ENCODE measurements at regions not wholly inside any gene's neighbourhood (a gene's known extent, or its start where the extent isn't known, plus 50 kb on each side); places are given as distances from the start of the nearest gene placed in this dataset.

DNA sequence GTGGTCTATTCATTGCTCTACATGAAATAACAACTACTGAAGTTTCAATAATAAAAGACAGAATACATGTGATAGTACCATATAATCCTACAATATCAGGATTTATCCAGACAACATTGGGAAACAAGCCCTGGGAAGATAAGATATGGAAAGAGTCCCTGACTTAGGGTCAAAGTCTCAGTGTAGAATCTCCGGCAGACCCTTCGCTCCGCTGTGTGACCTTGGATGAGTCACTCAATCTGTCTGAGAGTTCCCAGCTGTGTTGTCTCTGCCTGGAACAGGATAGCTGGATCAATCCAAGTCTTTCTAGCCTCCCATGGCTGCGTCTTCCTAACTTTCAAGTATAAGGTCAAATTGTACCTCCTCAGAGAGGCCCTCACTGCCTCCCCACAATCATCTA is 335.9 kb downstream of the TMEM114 start:
- H3K4me2 ChIP-seq = no peak overlapping the region
- H3K36me3 ChIP-seq (replicated peaks; ENCODE audit: insufficient read depth, low read depth) = no peaks in the 10 kb centered on the region
- TF ChIP-seq, protein P1, sequence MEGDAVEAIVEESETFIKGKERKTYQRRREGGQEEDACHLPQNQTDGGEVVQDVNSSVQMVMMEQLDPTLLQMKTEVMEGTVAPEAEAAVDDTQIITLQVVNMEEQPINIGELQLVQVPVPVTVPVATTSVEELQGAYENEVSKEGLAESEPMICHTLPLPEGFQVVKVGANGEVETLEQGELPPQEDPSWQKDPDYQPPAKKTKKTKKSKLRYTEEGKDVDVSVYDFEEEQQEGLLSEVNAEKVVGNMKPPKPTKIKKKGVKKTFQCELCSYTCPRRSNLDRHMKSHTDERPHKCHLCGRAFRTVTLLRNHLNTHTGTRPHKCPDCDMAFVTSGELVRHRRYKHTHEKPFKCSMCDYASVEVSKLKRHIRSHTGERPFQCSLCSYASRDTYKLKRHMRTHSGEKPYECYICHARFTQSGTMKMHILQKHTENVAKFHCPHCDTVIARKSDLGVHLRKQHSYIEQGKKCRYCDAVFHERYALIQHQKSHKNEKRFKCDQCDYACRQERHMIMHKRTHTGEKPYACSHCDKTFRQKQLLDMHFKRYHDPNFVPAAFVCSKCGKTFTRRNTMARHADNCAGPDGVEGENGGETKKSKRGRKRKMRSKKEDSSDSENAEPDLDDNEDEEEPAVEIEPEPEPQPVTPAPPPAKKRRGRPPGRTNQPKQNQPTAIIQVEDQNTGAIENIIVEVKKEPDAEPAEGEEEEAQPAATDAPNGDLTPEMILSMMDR (IDR thresholded peaks at IDR 0.05; ENCODE audit: poor library complexity) = no peak
- TF ChIP-seq EZH2phosphoT487 (IDR thresholded peaks at IDR 0.05; ENCODE audit: low read depth, severe bottlenecking, unreplicated experiment) = no peak
- no peak for TF ChIP-seq EZH2 (IDR thresholded peaks at IDR 0.05; ENCODE audit: borderline replicate concordance)
- 86% methylated on average over 4 of the region's 4 CpGs for WGBS (ENCODE audit: low lambda C conversion rate, missing lambda C conversion rate)
- no peaks in the 10 kb centered on the region for H3K27me3 ChIP-seq
- H3K27ac ChIP-seq = no peak overlapping the region
- no peaks in the 10 kb centered on the region for H4K20me1 ChIP-seq (ENCODE audit: insufficient read depth, poor library complexity, severe bottlenecking)
- H2AFZ ChIP-seq = no peak overlapping the region
- no peaks in the 10 kb centered on the region for H3K4me1 ChIP-seq (ENCODE audit: insufficient read depth)
- H3K4me3 ChIP-seq = no peak overlapping the region
- no peaks in the 10 kb centered on the region for H3K9me2 ChIP-seq (replicated peaks; ENCODE audit: insufficient read depth)
- no peaks in the 10 kb centered on the region for H3K9me3 ChIP-seq (ENCODE audit: low read depth)
- DNase-seq (ENCODE audit: low spot score) = peak; percentile 41
- H3K79me2 ChIP-seq = no peaks in the 10 kb centered on the region

DNA sequence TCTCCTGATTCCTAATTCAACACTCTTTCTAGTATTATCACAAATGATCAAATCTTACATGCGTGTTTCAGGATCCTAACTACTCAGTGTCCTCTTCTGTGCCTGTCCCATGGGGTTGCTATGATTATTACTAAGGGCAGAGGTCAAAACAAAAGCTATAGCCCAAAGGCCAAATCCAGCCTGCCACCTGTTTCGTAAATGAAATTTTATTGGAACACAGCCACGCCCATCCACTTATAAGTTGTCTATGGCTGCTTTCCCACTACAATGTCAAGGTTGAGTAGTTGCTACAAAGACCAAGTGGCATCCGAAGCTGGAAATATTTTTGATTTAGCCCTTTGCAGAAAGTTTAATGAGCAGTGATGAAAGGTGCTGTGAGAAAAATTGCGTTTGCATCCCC is 336.6 kb downstream of the TMEM114 start:
- H2AFZ ChIP-seq = no peak overlapping the region
- no peaks in the 10 kb centered on the region for H3K9me2 ChIP-seq (replicated peaks; ENCODE audit: insufficient read depth)
- 86% methylated on average over 5 of the region's 5 CpGs for WGBS (ENCODE audit: low lambda C conversion rate, missing lambda C conversion rate)
- H3K9me3 ChIP-seq (ENCODE audit: low read depth) = no peaks in the 10 kb centered on the region
- H3K4me2 ChIP-seq = no peak overlapping the region
- no peaks in the 10 kb centered on the region for H3K27me3 ChIP-seq
- H3K27ac ChIP-seq = no peak overlapping the region
- no peak overlapping the region for H3K4me3 ChIP-seq
- H3K4me1 ChIP-seq (ENCODE audit: insufficient read depth) = no peaks in the 10 kb centered on the region
- H3K79me2 ChIP-seq = no peaks in the 10 kb centered on the region
- no peaks in the 10 kb centered on the region for H4K20me1 ChIP-seq (ENCODE audit: insufficient read depth, poor library complexity, severe bottlenecking)
- H3K36me3 ChIP-seq (replicated peaks; ENCODE audit: insufficient read depth, low read depth) = no peaks in the 10 kb centered on the region
- no peak for DNase-seq (ENCODE audit: low spot score)
- no peak for TF ChIP-seq EZH2phosphoT487 (IDR thresholded peaks at IDR 0.05; ENCODE audit: low read depth, severe bottlenecking, unreplicated experiment)
- no peak for TF ChIP-seq EZH2 (IDR thresholded peaks at IDR 0.05; ENCODE audit: borderline replicate concordance)
- TF ChIP-seq, protein P1 (IDR thresholded peaks at IDR 0.05; ENCODE audit: poor library complexity) = no peak

DNA sequence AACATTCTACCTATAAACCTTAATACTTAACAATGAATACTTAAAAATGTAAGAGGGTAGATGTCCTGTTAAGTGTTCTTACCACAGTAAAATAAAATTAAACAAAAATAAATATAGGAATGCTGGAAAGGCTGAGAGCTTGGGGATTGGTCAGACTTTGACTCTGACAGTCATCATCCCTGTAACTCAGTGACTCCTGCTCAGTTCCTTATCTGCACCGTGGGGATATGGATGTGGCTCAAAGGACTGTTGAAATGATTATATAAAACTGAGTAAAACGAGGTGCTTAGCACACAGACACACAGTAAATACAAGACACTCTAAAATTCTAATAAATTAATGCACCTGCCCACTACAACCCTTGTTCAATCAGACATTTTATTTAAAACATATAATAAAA is 338.6 kb downstream of the TMEM114 start:
- Histone ChIP-seq H3K9me3 (ENCODE audit: low read depth) (no peaks in the 10 kb centered on the region), H4K20me1 (ENCODE audit: insufficient read depth, poor library complexity, severe bottlenecking) (no peaks in the 10 kb centered on the region), H3K4me1 (ENCODE audit: insufficient read depth) (no peaks in the 10 kb centered on the region), H3K79me2 (no peaks in the 10 kb centered on the region), H3K27me3 (no peaks in the 10 kb centered on the region), H3K27ac (peak overlapping the region; percentile 18), H3K36me3 (replicated peaks; ENCODE audit: insufficient read depth, low read depth) (no peaks in the 10 kb centered on the region), H3K9me2 (replicated peaks; ENCODE audit: insufficient read depth) (no peaks in the 10 kb centered on the region), H2AFZ (no peak overlapping the region), H3K4me3 (no peak overlapping the region), H3K4me2 (no peak overlapping the region)
- TF ChIP-seq, protein P1 (IDR thresholded peaks at IDR 0.05; ENCODE audit: poor library complexity) = no peak
- TF ChIP-seq EZH2 (IDR thresholded peaks at IDR 0.05; ENCODE audit: borderline replicate concordance) (no peak), EZH2phosphoT487 (IDR thresholded peaks at IDR 0.05; ENCODE audit: low read depth, severe bottlenecking, unreplicated experiment) (no peak)
- peak; percentile 8 for DNase-seq (ENCODE audit: low spot score)
- WGBS (ENCODE audit: low lambda C conversion rate, missing lambda C conversion rate) = 32% methylated on average over 2 of the region's 2 CpGs

DNA sequence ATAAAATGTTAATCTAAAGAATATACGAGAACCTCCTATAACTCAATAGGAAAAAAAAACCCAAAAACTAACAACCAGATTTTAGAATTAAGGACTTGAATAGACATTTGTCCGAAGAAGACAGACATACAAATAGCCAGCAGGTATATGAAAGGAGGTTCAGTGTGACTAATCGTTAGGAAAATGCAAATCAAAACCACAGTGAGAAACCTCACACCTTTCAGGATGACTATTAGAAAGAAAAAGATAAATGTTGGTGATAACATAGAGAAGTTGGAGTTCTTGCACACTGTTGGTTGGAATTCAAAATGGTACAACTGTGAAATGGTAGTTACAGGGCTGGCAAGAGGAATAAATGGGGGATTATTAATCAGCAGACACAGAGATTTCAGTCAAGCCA is 339.0 kb downstream of the TMEM114 start:
- Histone ChIP-seq H3K79me2 (no peaks in the 10 kb centered on the region), H2AFZ (no peak overlapping the region), H3K4me2 (no peak overlapping the region), H3K9me2 (replicated peaks; ENCODE audit: insufficient read depth) (no peaks in the 10 kb centered on the region), H3K27me3 (no peaks in the 10 kb centered on the region), H3K36me3 (replicated peaks; ENCODE audit: insufficient read depth, low read depth) (no peaks in the 10 kb centered on the region), H3K4me1 (ENCODE audit: insufficient read depth) (no peaks in the 10 kb centered on the region), H3K27ac (no peak overlapping the region), H4K20me1 (ENCODE audit: insufficient read depth, poor library complexity, severe bottlenecking) (no peaks in the 10 kb centered on the region), H3K9me3 (ENCODE audit: low read depth) (no peaks in the 10 kb centered on the region), H3K4me3 (no peak overlapping the region)
- no peak for DNase-seq (ENCODE audit: low spot score)
- 75% methylated on average over 3 of the region's 3 CpGs for WGBS (ENCODE audit: low lambda C conversion rate, missing lambda C conversion rate)
- TF ChIP-seq EZH2 (IDR thresholded peaks at IDR 0.05; ENCODE audit: borderline replicate concordance) = no peak
